Neural progenitor cell (in vitro differentiated cells): ENCODE measurements at regions not wholly inside any gene's neighbourhood (a gene's known extent, or its start where the extent isn't known, plus 50 kb on each side); places are given as distances from the start of the nearest gene placed in this dataset.

Experiments used
- CTCF ChIP-seq: fragments of 200-600 bp; sonication (generic); IDR thresholded peaks from 2 replicates; pipeline ENCODE4 v1.5.1; 2017; ENCODE audit warnings: antibody characterized with exemption, mild to moderate bottlenecking
- EZH2phosphoT487 ChIP-seq: fragments of 200-600 bp; sonication (generic); IDR thresholded peaks from 2 replicates; pipeline ENCODE4 v1.6.1; 2017; ENCODE audit warnings: antibody characterized with exemption

- TF ChIP-seq CTCF (no peak), EZH2phosphoT487 (no peak)
These were observed 152.3 kb downstream of the TM9SF2 start for GRCh38 chr13:99653526-99653925.
